Ishikawa (cell line): ENCODE measurements at regions not wholly inside any gene's neighbourhood (a gene's known extent, or its start where the extent isn't known, plus 50 kb on each side); places are given as distances from the start of the nearest gene placed in this dataset.

Experiments used
- CEBPB ChIP-seq: IDR thresholded peaks from 2 replicates; pipeline ENCODE4 v1.6.1; 2012
- EGR1 ChIP-seq: IDR thresholded peaks from 2 replicates; pipeline ENCODE4 v1.6.1; 2012
- EP300 ChIP-seq: IDR thresholded peaks from 2 replicates; pipeline ENCODE4 v1.6.1; 2012; ENCODE audit warnings: borderline replicate concordance
- FOXM1 ChIP-seq: IDR thresholded peaks from 2 replicates; pipeline ENCODE4 v1.6.1; 2012; ENCODE audit warnings: low read depth, borderline replicate concordance
- MAX ChIP-seq: IDR thresholded peaks from 2 replicates; pipeline ENCODE4 v1.6.1; 2012
- NFIC ChIP-seq: IDR thresholded peaks from 2 replicates; pipeline ENCODE4 v1.6.1; 2012
- RAD21 ChIP-seq: IDR thresholded peaks from 2 replicates; pipeline ENCODE4 v1.6.1; 2012; ENCODE audit warnings: low read depth
- REST ChIP-seq: IDR thresholded peaks from 2 replicates; pipeline ENCODE4 v1.6.1; 2012; ENCODE audit warnings: low read depth, mild to moderate bottlenecking
- TAF1 ChIP-seq: IDR thresholded peaks from 2 replicates; pipeline ENCODE4 v1.6.1; 2012; ENCODE audit warnings: low read depth, mild to moderate bottlenecking
- TCF12 ChIP-seq: IDR thresholded peaks from 2 replicates; pipeline ENCODE4 v1.6.1; 2012; ENCODE audit warnings: low read depth
- TEAD4 ChIP-seq: IDR thresholded peaks from 2 replicates; pipeline ENCODE4 v1.6.1; 2012
- USF1 ChIP-seq: IDR thresholded peaks from 2 replicates; pipeline ENCODE4 v1.6.1; 2012
- YY1 ChIP-seq: IDR thresholded peaks from 2 replicates; pipeline ENCODE4 v1.6.1; 2012; ENCODE audit warnings: low read depth
- ZBTB7A ChIP-seq: IDR thresholded peaks from 2 replicates; pipeline ENCODE4 v1.6.1; 2012; ENCODE audit warnings: low read depth

- no peak for TF ChIP-seq REST
- TF ChIP-seq FOXM1, result no peak
- no peak for TF ChIP-seq TAF1
- no peak for TF ChIP-seq TEAD4
- no peak for TF ChIP-seq YY1
- TF ChIP-seq ZBTB7A, result no peak
- no peak for TF ChIP-seq CEBPB
- no peak for TF ChIP-seq EGR1
- TF ChIP-seq NFIC, result no peak
- TF ChIP-seq EP300, result no peak
- no peak for TF ChIP-seq USF1
- TF ChIP-seq MAX, result no peak
- no peak for TF ChIP-seq RAD21
- no peak for TF ChIP-seq TCF12
Measured at GRCh38 chr2:16330982-16331381, 334.7 kb downstream of the CYRIA start.

GRCh38 chr2:16330571-16330970 is 335.1 kb downstream of the CYRIA start:
- peak; percentile 79 for TF ChIP-seq TEAD4
- TF ChIP-seq USF1, result no peak
- TF ChIP-seq REST, result no peak
- 0 out of 2 replicates have a peak, but pooled peaks have one; percentile 13 for TF ChIP-seq EP300

- TF ChIP-seq MAX (no peak), TAF1 (no peak), NFIC (no peak), USF1 (no peak), TCF12 (no peak), REST (no peak), YY1 (no peak)
Measured at GRCh38 chr2:16330012-16330411, 335.6 kb downstream of the CYRIA start.

- TF ChIP-seq RAD21, result no peak
- no peak for TF ChIP-seq MAX
- no peak for TF ChIP-seq FOXM1
- TF ChIP-seq REST, result no peak
- TF ChIP-seq EGR1, result no peak
- no peak for TF ChIP-seq CEBPB
- TF ChIP-seq USF1, result no peak
- no peak for TF ChIP-seq NFIC
Measured at GRCh38 chr2:16329421-16329820, 336.2 kb downstream of the CYRIA start.
